Mucosa of descending colon (tissue), 3 donors: ENCODE measurements at regions not wholly inside any gene's neighbourhood (a gene's known extent, or its start where the extent isn't known, plus 50 kb on each side); places are given as distances from the start of the nearest gene placed in this dataset.

Experiments
- ATAC-seq: fragments of 200-7000 bp; cut with Tn5 transposase; one replicate; pipeline ENCODE4 v1.9.1; 2020; ENCODE audit warnings: mild to moderate bottlenecking, moderate library complexity
- DNase-seq, 3 donors: peaks; one replicate each; pipeline ENCODE4 v3.0.0-alpha.2; 2020
- H3K36me3 ChIP-seq: fragments of 200-600 bp; one replicate; pipeline ENCODE4 v1.8.0; 2021; ENCODE audit warnings: low read depth, mild to moderate bottlenecking
- H3K4me1 ChIP-seq: fragments of 200-600 bp; one replicate; pipeline ENCODE4 v1.8.0; 2021; ENCODE audit warnings: low read depth, mild to moderate bottlenecking
- H3K4me3 ChIP-seq: fragments of 200-600 bp; one replicate; pipeline ENCODE4 v1.8.0; 2021; ENCODE audit warnings: mild to moderate bottlenecking
- H3K9me3 ChIP-seq: fragments of 200-600 bp; one replicate; pipeline ENCODE4 v1.8.0; 2021; ENCODE audit warnings: mild to moderate bottlenecking
- intact Hi-C, 2 donors: fragments of 100-400 bp; cut with DNase I in 1 of 2; cut with micrococcal nuclease in 1 of 2; formaldehyde crosslinking; loops; one replicate each; pipeline versions ENCODE4 v1.11.0 to v1.11.1; 2022; cut with DNase I, micrococcal nuclease
- TF ChIP-seq, protein P1 (sequence below): fragments of 200-600 bp; IDR thresholded peaks from one replicate; pipeline ENCODE4 v1.8.0; 2022; ENCODE audit warnings: antibody characterized with exemption, mild to moderate bottlenecking
- donor health status: DM: no; HTN: no; CAD: no; lungs with moderate emphysema.
- donor health status: DM: no; HTN: no; CAD: no.
- donor health status: DM: no; HTN: yes; CAD: no.

- no peaks in the 10 kb centered on the region for H3K4me1 ChIP-seq
- DNase-seq (no peak), ATAC-seq (no peak)
- H3K9me3 ChIP-seq: peaks cover 38% of the 10 kb centered on the region
- TF ChIP-seq, protein P1, sequence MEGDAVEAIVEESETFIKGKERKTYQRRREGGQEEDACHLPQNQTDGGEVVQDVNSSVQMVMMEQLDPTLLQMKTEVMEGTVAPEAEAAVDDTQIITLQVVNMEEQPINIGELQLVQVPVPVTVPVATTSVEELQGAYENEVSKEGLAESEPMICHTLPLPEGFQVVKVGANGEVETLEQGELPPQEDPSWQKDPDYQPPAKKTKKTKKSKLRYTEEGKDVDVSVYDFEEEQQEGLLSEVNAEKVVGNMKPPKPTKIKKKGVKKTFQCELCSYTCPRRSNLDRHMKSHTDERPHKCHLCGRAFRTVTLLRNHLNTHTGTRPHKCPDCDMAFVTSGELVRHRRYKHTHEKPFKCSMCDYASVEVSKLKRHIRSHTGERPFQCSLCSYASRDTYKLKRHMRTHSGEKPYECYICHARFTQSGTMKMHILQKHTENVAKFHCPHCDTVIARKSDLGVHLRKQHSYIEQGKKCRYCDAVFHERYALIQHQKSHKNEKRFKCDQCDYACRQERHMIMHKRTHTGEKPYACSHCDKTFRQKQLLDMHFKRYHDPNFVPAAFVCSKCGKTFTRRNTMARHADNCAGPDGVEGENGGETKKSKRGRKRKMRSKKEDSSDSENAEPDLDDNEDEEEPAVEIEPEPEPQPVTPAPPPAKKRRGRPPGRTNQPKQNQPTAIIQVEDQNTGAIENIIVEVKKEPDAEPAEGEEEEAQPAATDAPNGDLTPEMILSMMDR: no peak
- intact Hi-C loops: no loop called here
- no peak overlapping the region for H3K4me3 ChIP-seq
- no peaks in the 10 kb centered on the region for H3K36me3 ChIP-seq
Observed at GRCh38 chr13:59012731-59013130, 1151.0 kb downstream of the DIAPH3 start.

GRCh38 chr13:59016250-59016649 lies 1147.5 kb downstream of the DIAPH3 start:
- H3K36me3 ChIP-seq: no peaks in the 10 kb centered on the region
- peaks cover 26% of the 10 kb centered on the region for H3K9me3 ChIP-seq
- intact Hi-C loops: no loop called here
- ATAC-seq (no peak), DNase-seq (no peak)
- H3K4me3 ChIP-seq: no peak overlapping the region
- TF ChIP-seq, protein P1: no peak
- H3K4me1 ChIP-seq: no peaks in the 10 kb centered on the region

GRCh38 chr13:59024434-59024833 lies 1139.3 kb downstream of the DIAPH3 start:
- no peaks in the 10 kb centered on the region for H3K4me1 ChIP-seq
- no peak overlapping the region for H3K4me3 ChIP-seq
- ATAC-seq: no peak
- peaks cover 13% of the 10 kb centered on the region for H3K9me3 ChIP-seq
- TF ChIP-seq, protein P1: no peak
- no peak for DNase-seq
- intact Hi-C loops: no loop called here
- no peaks in the 10 kb centered on the region for H3K36me3 ChIP-seq

- TF ChIP-seq, protein P1: no peak
- no peaks in the 10 kb centered on the region for H3K4me1 ChIP-seq
- H3K9me3 ChIP-seq: peaks cover 19% of the 10 kb centered on the region
- no peaks in the 10 kb centered on the region for H3K36me3 ChIP-seq
- intact Hi-C loops: no loop called here
- ATAC-seq: no peak
- DNase-seq: no peak
- no peak overlapping the region for H3K4me3 ChIP-seq
Observed at GRCh38 chr13:59034198-59034597, 1129.5 kb downstream of the DIAPH3 start.

DNA sequence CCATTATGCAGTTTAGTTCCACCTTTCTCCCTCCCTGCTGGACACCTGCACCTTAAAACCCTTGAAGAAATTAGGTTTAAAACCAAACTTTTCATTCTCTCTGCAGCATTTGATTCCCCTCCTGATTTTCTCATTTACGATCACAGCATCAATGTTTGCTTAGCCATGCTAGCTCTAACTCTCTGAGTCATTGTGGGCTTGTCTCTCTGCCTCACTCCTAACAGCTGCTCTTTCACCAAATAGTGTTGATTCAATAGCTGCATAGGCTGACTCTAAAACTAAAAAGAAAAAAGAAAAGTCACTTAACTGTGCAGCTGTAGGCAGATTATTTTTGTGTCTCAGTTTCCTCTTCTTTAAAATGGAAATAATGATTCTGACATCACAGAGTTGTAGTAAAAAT lies 1124.9 kb downstream of the DIAPH3 start:
- TF ChIP-seq, protein P1: no peak
- H3K36me3 ChIP-seq: no peaks in the 10 kb centered on the region
- peaks cover 25% of the 10 kb centered on the region for H3K9me3 ChIP-seq
- H3K4me3 ChIP-seq: no peak overlapping the region
- intact Hi-C loops: no loop called here
- DNase-seq (no peak), ATAC-seq (no peak)
- no peaks in the 10 kb centered on the region for H3K4me1 ChIP-seq

- Histone ChIP-seq H3K4me1 (no peaks in the 10 kb centered on the region), H3K4me3 (no peak overlapping the region), H3K36me3 (no peaks in the 10 kb centered on the region), H3K9me3 (peaks cover 10% of the 10 kb centered on the region)
- TF ChIP-seq, protein P1: no peak
- no peak for DNase-seq
- intact Hi-C loops: no loop called here
- no peak for ATAC-seq
Observed at GRCh38 chr13:59043016-59043415, 1120.7 kb downstream of the DIAPH3 start.
